ENCODE measurements at regions not wholly inside any gene's neighbourhood (a gene's known extent, or its start where the extent isn't known, plus 50 kb on each side); places are given as distances from the start of the nearest gene placed in this dataset.

GRCh38 chr13:63403733-63404132 is 1988.1 kb upstream of the PCDH20 start:
- H3K36me3 Mint-ChIP-seq (ENCODE audit: unreplicated experiment) = no peaks in the 10 kb centered on the region
- no peak overlapping the region for H3K4me3 Mint-ChIP-seq (ENCODE audit: unreplicated experiment)
- peaks cover 9% of the 10 kb centered on the region for H3K4me1 Mint-ChIP-seq (ENCODE audit: unreplicated experiment)
- peaks cover 4% of the 10 kb centered on the region for H3K9me3 Mint-ChIP-seq (ENCODE audit: unreplicated experiment)
- no peak for DNase-seq (ENCODE audit: extremely low spot score, unreplicated experiment)
- TF ChIP-seq CTCF (IDR thresholded peaks at IDR 0.05) = no peak
- no peak overlapping the region for H3K27ac Mint-ChIP-seq (ENCODE audit: unreplicated experiment)
- H3K27me3 Mint-ChIP-seq (ENCODE audit: unreplicated experiment) = no peaks in the 10 kb centered on the region

DNA sequence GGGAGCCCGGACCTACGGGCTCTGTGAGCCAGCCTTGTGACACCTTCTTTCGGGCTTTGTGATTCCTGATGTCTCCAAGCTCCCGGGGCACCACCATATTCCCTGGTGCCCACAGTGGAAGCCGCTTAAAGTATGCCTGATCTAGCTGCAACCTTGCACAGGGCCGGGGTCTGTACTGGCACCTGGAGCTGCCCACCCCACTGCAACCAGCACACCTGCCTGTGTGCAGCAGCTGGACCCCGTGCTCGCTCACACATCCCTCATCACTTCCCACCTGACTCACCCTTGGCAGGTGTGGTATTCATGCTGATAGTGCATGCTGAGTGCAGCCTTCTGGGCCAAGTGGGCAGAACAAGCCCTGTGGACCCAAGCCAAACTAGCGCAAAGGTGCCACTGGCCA is 1981.1 kb upstream of the PCDH20 start:
- Mint-ChIP-seq H3K4me3 (ENCODE audit: unreplicated experiment) (no peak overlapping the region), H3K4me1 (ENCODE audit: unreplicated experiment) (no peaks in the 10 kb centered on the region), H3K27me3 (ENCODE audit: unreplicated experiment) (no peaks in the 10 kb centered on the region), H3K27ac (ENCODE audit: unreplicated experiment) (no peak overlapping the region), H3K36me3 (ENCODE audit: unreplicated experiment) (no peaks in the 10 kb centered on the region), H3K9me3 (ENCODE audit: unreplicated experiment) (peaks cover 4% of the 10 kb centered on the region)
- no peak for TF ChIP-seq CTCF (IDR thresholded peaks at IDR 0.05)
- no peak for DNase-seq (ENCODE audit: extremely low spot score, unreplicated experiment)

GRCh38 chr13:63393112-63393511 is 1977.5 kb upstream of the PCDH20 start:
- Mint-ChIP-seq H3K9me3 (ENCODE audit: unreplicated experiment) (no peaks in the 10 kb centered on the region), H3K4me1 (ENCODE audit: unreplicated experiment) (no peaks in the 10 kb centered on the region), H3K36me3 (ENCODE audit: unreplicated experiment) (no peaks in the 10 kb centered on the region), H3K4me3 (ENCODE audit: unreplicated experiment) (no peak overlapping the region), H3K27me3 (ENCODE audit: unreplicated experiment) (no peaks in the 10 kb centered on the region), H3K27ac (ENCODE audit: unreplicated experiment) (no peak overlapping the region)
- TF ChIP-seq CTCF (IDR thresholded peaks at IDR 0.05) = peak; percentile 52
- DNase-seq (ENCODE audit: extremely low spot score, unreplicated experiment) = no peak

GRCh38 chr13:63389756-63390155 is 1974.1 kb upstream of the PCDH20 start:
- H3K4me3 Mint-ChIP-seq (ENCODE audit: unreplicated experiment) = no peak overlapping the region
- no peaks in the 10 kb centered on the region for H3K36me3 Mint-ChIP-seq (ENCODE audit: unreplicated experiment)
- TF ChIP-seq CTCF (IDR thresholded peaks at IDR 0.05) = no peak
- H3K9me3 Mint-ChIP-seq (ENCODE audit: unreplicated experiment) = no peaks in the 10 kb centered on the region
- no peaks in the 10 kb centered on the region for H3K27me3 Mint-ChIP-seq (ENCODE audit: unreplicated experiment)
- peaks cover 7% of the 10 kb centered on the region for H3K4me1 Mint-ChIP-seq (ENCODE audit: unreplicated experiment)
- no peak overlapping the region for H3K27ac Mint-ChIP-seq (ENCODE audit: unreplicated experiment)
- no peak for DNase-seq (ENCODE audit: extremely low spot score, unreplicated experiment)

GRCh38 chr13:63381078-63381859 is 1965.6 kb upstream of the PCDH20 start:
- H3K27me3 Mint-ChIP-seq (ENCODE audit: unreplicated experiment) = no peaks in the 10 kb centered on the region
- no peak overlapping the region for H3K27ac Mint-ChIP-seq (ENCODE audit: unreplicated experiment)
- peaks cover 8% of the 10 kb centered on the region for H3K4me1 Mint-ChIP-seq (ENCODE audit: unreplicated experiment)
- H3K4me3 Mint-ChIP-seq (ENCODE audit: unreplicated experiment) = no peak overlapping the region
- DNase-seq (ENCODE audit: extremely low spot score, unreplicated experiment) = no peak
- H3K36me3 Mint-ChIP-seq (ENCODE audit: unreplicated experiment) = peaks cover 5% of the 10 kb centered on the region
- peaks cover 22% of the 10 kb centered on the region for H3K9me3 Mint-ChIP-seq (ENCODE audit: unreplicated experiment)
- TF ChIP-seq CTCF (IDR thresholded peaks at IDR 0.05) = no peak
